ENCODE measurements at regions not wholly inside any gene's neighbourhood (a gene's known extent, or its start where the extent isn't known, plus 50 kb on each side); places are given as distances from the start of the nearest gene placed in this dataset.
"Not testable (repeated sequence)": the region's sequence is repeated elsewhere in the genome, so short reads cannot be mapped to it uniquely, and the experiment has no call there.

DNA sequence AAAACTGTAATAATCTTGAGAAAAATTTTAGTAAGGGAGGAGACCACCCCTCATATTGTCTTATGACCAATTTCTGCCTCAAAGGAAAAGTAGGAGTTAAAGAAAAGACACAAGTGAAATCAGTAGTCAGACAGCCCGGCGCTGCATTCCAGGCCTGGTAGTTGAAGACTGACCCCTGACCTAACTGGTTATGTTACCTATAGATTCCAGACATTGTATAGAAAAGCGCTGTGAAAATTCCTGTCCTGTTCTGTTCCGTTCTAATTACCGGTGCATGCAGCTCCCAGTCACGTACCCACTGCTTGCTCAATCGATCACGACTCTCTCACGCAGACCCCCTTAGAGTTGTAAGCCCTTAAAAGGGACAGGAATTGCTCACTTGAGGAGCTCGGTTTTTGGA lies 587.9 kb upstream of the SLC8A1 start:
- not testable (repeated sequence) for TF ChIP-seq YY1 (IDR thresholded peaks at IDR 0.05; ENCODE audit: insufficient read depth, insufficient read length); ZNF274 (IDR thresholded peaks at IDR 0.05; ENCODE audit: low read depth, low read length)

Data from NT2/D1 (cell line).